ENCODE measurements at regions not wholly inside any gene's neighbourhood (a gene's known extent, or its start where the extent isn't known, plus 50 kb on each side); places are given as distances from the start of the nearest gene placed in this dataset.
"Not testable (repeated sequence)": the region's sequence is repeated elsewhere in the genome, so short reads cannot be mapped to it uniquely, and the experiment has no call there.

GRCh38 chr5:125987677-125988255 is 435.4 kb upstream of the GRAMD2B start:
- Mint-ChIP-seq H3K27ac (no peak overlapping the region), H3K4me3 (no peak overlapping the region), H3K36me3 (ENCODE audit: low read depth) (no peaks in the 10 kb centered on the region), H3K4me1 (no peaks in the 10 kb centered on the region), H3K27me3 (no peaks in the 10 kb centered on the region), H3K9me3 (no peaks in the 10 kb centered on the region)
- POLR2A ChIA-PET, result no interaction called here
- intact Hi-C loops (cut with micrococcal nuclease), result no loop called here
- CTCF ChIA-PET, result no interaction called here
- no peak for TF ChIP-seq CTCF (IDR thresholded peaks at IDR 0.05)
- no peak for ATAC-seq (ENCODE audit: low read depth)
- no peak for DNase-seq

GRCh38 chr5:125992050-125992449 is 431.2 kb upstream of the GRAMD2B start:
- peaks cover 2% of the 10 kb centered on the region for H3K27me3 Mint-ChIP-seq
- no peaks in the 10 kb centered on the region for H3K4me1 Mint-ChIP-seq
- peaks cover 2% of the 10 kb centered on the region for H3K9me3 Mint-ChIP-seq
- no peaks in the 10 kb centered on the region for H3K36me3 Mint-ChIP-seq (ENCODE audit: low read depth)
- intact Hi-C loops (cut with micrococcal nuclease), result no loop called here
- no peak for TF ChIP-seq CTCF (IDR thresholded peaks at IDR 0.05)
- no peak overlapping the region for H3K4me3 Mint-ChIP-seq
- ChIA-PET POLR2A (no interaction called here), CTCF (no interaction called here)
- DNase-seq, result no peak
- no peak for ATAC-seq (ENCODE audit: low read depth)
- no peak overlapping the region for H3K27ac Mint-ChIP-seq

- H3K4me3 Mint-ChIP-seq; ATAC-seq (ENCODE audit: low read depth); H3K27me3 Mint-ChIP-seq: not testable (repeated sequence)
Observed at GRCh38 chr5:125999271-126000030, 423.8 kb upstream of the GRAMD2B start.

GRCh38 chr5:126000507-126000906 is 422.7 kb upstream of the GRAMD2B start:
- Mint-ChIP-seq H3K9me3 (peaks cover 3% of the 10 kb centered on the region), H3K4me3 (no peak overlapping the region), H3K27ac (no peak overlapping the region), H3K4me1 (no peaks in the 10 kb centered on the region), H3K27me3 (peaks cover 4% of the 10 kb centered on the region), H3K36me3 (ENCODE audit: low read depth) (no peaks in the 10 kb centered on the region)
- TF ChIP-seq CTCF (IDR thresholded peaks at IDR 0.05), result no peak
- DNase-seq (no peak), ATAC-seq (ENCODE audit: low read depth) (no peak)
- intact Hi-C loops (cut with micrococcal nuclease), result no loop called here
- POLR2A ChIA-PET, result no interaction called here
- CTCF ChIA-PET, result no interaction called here

More at GRCh38 chr5:125999271-126000030, 423.8 kb upstream of the GRAMD2B start:
- CTCF ChIA-PET; H3K9me3 Mint-ChIP-seq; POLR2A ChIA-PET; DNase-seq; H3K4me1 Mint-ChIP-seq; intact Hi-C loops (cut with micrococcal nuclease); H3K27ac Mint-ChIP-seq; H3K36me3 Mint-ChIP-seq (ENCODE audit: low read depth): not testable (repeated sequence)

GRCh38 chr5:126002222-126002897 is 420.8 kb upstream of the GRAMD2B start:
- no peaks in the 10 kb centered on the region for H3K9me3 Mint-ChIP-seq
- TF ChIP-seq CTCF (IDR thresholded peaks at IDR 0.05), result no peak
- no peak overlapping the region for H3K4me3 Mint-ChIP-seq
- H3K27ac Mint-ChIP-seq, result no peak overlapping the region
- POLR2A ChIA-PET, result no interaction called here
- peaks cover 3% of the 10 kb centered on the region for H3K27me3 Mint-ChIP-seq
- no peaks in the 10 kb centered on the region for H3K36me3 Mint-ChIP-seq (ENCODE audit: low read depth)
- H3K4me1 Mint-ChIP-seq, result no peaks in the 10 kb centered on the region
- CTCF ChIA-PET, result no interaction called here
- no peak for DNase-seq
- no peak for ATAC-seq (ENCODE audit: low read depth)
- intact Hi-C loops (cut with micrococcal nuclease), result no loop called here
